GM21737 (cell line): ENCODE measurements at regions not wholly inside any gene's neighbourhood (a gene's known extent, or its start where the extent isn't known, plus 50 kb on each side); places are given as distances from the start of the nearest gene placed in this dataset.
"Not testable (repeated sequence)": the region's sequence is repeated elsewhere in the genome, so short reads cannot be mapped to it uniquely, and the experiment has no call there.

Source experiments
- ATAC-seq: cut with Tn5 transposase; IDR thresholded peaks from one replicate; pipeline ENCODE4 v1.9.1; 2021; ENCODE audit warnings: mild to moderate bottlenecking, moderate library complexity; ENCODE audit not compliant: unreplicated experiment

DNA sequence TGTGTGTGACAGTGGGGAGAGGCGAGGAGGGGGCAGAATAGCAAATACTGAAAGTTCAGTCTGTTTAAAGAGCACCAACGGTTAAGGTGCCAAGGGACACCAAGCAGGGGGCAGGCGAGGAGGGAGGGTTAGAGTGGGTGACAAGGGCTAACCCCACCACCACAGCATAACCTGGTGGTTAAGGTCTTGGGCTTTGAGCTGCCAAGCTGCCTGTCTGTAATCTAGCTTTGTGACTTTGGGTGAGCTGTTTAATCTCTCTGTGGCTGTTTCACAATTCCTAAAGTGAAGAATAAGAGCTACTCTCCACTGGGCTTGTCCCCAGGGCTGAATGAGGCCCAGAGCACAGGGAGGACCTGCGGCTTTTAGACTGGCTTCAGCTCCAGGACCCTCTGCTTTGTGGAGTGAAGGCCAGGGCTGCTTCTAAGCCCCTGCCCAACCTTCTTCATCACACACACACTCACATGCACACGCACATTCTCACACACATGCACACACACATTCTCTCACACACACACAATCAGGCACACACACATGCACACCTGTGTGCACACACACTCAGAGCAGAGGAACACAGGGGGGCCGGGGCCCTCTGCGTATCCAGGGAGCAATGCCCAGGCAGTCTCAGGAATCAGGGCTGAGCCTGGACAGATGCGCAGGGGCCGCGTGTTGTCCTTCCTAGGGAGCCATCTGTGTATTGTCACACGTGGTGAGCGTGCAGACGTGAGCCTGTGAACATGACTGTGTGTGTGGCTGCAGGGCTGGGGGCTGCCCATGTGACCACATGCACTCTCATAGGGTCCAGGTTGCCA lies 101.6 kb upstream of the TARDBP start:
- ATAC-seq: no peak

DNA sequence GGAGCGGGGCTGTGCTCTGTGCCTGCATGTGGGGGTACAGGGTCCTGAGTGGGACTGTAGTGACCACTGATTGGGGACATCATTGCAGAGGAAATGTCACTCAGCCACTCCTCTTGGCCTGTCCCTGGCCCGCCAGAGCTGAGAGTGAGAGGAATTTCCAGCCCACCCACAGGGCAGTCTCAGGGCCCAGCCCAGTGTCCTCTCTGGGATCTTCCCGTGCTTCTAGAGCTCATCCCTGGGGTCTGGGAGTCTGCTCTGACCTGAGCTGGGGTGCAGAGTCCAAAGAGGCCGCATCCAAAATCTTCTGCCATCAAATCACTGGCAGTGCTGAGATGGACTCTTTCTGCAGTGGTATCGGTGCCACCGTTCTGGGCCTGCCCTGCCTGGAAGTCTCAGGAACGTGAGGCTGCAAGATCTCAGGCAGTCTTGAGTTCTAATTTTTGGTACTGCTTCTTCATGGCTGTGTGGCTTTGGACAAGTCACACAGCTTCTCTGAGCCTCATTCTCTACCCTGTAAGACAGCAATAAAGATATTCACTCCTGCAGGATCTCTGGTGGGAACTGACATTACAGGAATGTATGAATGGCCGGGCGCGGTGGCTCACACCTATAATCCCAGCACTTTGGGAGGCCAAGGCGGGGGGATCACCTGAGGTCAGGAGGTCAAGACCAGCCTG lies 100.8 kb upstream of the TARDBP start:
- no peak for ATAC-seq

DNA sequence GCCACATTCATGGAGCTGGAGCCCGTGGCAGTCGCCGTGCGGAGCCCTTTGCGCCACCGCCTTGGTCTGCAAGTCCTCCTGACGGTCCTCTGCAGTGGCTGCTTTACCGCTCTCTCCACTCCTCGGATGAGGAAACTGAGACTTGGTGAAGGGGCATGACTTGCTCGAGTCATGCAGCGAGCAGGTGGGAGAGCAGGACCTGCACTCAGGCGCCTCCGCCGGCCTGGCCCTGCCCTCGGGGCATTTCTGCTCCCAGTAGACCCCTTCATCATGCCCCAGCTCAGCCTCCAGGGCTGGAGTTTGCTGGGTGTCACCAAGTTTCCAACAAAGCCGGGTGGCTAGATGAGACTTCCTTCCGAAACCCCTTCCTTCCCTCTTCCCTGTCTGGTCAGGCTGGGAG lies 100.0 kb upstream of the TARDBP start:
- no peak for ATAC-seq

DNA sequence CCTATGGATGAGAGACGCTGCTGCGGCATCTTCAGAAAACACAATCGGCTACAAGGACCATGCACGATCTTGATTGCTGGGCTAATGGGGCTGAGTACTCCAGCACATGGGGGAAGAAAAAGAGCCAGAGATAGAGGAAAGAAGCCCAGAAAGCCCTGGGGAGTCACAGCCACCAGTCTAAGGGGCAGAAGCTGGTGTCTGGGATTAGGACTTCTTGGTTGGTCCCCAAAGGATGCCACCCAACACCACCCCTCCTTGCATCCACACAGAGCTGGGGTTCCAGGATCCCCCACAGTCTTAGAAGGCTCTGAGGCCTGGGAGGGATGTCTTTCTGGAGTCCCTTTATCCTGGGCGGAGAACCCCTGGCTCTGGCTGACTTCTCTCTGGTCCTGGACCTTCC lies 98.4 kb upstream of the TARDBP start:
- no peak for ATAC-seq

DNA sequence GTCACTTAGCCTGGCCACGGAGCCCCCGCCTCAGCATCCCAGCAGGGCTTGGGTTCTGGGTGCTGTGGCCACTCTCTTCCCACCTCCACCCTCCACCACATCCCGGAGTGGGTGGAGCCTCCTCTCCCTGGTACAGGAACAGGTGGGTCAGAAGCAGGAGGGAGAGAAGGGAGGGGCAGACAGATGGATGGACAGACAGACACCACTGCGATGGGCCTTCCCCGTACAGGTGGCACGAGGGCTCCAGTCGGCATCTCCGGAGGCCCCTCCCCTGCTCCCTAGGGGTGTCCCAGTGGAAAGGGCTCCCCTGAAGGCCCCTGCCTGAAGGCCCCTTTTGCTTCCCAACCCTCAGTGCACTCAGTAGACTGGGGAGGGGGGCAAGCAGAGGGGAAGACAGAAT lies 96.9 kb upstream of the TARDBP start:
- no peak for ATAC-seq

DNA sequence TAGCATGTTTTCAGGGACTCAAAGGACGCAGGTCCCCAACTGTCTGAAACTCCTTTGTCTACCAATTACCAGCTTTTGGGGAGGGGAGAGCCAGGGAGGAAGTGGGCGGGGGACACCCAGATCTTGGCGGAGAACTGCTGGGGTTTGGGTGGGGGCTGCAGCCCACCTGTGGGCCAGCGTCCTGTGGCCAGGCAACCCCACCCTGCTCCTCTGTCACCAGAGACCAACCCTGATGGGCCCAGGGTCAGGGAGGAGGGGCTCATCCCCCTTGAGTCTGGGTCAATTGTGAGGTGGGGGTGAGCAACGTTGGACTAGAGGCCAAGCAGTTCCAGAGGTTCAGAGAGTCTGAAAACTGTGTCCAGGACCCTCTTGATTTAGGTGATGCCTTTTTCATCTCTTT lies 96.1 kb upstream of the TARDBP start:
- no peak for ATAC-seq

DNA sequence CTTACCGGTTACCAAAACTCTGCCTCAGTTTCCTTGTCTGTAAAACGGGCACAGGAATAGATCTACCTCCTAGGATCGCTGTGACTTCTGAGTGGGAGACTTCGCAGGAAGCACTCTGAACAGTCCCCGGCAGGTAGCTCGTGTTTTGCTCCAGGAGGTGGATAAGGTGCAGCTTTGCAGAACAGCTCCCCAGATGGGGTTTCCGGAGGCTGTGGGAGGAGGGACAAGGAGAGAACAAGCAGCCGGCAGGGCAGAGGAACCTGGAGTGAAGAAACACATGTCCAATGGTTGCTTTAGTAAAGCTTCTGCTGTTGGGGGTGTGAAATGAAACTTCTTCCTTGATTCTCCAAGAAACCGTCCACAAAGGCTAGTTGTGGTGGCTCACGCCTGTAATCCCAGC lies 95.5 kb upstream of the TARDBP start:
- ATAC-seq: no peak

DNA sequence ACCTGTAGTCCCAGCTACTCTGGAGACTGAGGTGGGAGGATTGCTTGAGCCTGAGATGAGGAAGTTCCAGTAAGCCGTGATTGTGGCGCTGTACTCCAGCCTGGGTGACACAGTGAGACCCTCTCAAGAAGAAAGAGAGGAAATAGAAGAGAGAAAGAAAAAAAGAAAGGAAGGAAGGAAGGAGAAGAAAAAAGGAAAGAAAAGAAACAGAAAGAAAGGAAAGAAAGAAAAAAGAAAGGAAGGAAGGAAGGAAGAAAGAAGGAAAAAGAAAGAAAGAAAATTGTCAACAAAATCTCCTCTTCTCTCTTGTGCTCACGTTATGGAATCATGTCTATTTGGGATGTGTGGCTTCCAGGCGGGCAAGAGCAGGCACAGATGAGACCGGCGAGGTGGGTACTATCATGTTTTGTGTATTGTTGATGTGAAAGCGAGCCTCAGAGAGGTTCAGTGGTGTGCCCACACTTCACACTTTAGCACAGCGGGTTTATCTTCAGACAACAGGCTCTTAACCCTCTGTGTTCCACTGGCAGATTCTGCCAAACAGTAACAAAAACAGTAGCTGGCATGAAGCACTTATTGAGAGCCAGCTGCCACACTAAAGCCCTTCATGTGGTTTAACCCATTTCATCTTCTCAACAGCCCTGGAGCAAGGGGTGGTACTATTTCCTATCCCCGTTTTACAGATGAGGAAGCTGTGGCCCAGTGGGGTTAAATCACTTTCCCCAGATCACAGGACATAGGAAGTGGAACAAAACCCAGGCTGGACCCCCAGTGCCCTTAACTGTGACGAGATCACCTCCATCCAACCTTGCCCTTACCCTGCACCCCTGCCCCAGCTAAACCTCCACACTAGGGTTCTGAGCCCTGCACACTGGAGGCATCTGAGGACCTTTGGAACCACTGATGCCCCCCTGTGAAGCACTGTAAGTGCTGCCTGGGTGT lies 94.7 kb upstream of the TARDBP start:
- ATAC-seq: no peak

DNA sequence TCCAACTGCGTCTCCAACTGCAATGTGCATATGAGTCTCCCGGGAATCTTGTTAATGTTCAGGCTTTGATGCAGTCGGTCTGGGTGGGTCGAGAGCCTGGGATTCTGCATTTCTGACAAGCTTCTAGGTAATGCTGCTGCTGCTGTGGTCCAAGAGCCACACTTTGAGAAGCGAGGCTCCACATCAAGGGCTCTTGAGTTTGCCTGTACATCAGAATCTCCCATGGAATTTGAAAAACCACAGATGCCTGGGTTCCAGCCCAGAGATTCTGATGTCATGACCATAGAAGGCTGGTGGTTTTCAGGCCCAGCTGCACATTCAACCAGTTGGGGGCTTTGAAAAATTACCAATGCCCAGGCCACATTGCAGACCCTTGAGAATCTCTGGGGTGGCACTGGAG lies 93.9 kb upstream of the TARDBP start:
- no peak for ATAC-seq

DNA sequence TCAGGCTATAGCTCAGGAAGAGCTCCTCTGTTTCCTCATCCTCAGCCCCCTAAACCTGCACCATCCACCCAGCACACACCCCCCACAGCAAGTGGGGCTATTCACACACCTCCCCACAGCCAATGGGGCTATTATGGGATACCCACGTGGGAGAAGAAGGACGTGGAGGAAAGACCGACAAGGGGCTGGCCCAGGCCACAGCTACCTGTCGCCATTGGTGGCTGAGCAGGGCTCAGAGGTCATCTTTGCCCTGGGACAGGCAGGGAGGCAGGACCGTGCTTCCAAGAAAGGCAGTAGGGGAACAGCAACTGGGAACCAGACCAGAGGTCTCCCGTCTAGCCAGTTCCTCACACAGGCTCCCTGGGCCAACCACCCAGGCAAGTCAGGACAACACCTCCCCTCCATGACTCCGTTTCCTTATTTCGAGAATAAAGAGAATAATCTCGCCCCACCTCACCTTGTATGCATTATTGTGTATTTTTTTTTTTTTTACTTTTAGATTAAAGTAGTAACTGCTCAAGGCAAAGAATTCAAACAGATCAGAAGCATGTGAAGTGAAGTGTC lies 92.3 kb upstream of the TARDBP start:
- no peak for ATAC-seq

DNA sequence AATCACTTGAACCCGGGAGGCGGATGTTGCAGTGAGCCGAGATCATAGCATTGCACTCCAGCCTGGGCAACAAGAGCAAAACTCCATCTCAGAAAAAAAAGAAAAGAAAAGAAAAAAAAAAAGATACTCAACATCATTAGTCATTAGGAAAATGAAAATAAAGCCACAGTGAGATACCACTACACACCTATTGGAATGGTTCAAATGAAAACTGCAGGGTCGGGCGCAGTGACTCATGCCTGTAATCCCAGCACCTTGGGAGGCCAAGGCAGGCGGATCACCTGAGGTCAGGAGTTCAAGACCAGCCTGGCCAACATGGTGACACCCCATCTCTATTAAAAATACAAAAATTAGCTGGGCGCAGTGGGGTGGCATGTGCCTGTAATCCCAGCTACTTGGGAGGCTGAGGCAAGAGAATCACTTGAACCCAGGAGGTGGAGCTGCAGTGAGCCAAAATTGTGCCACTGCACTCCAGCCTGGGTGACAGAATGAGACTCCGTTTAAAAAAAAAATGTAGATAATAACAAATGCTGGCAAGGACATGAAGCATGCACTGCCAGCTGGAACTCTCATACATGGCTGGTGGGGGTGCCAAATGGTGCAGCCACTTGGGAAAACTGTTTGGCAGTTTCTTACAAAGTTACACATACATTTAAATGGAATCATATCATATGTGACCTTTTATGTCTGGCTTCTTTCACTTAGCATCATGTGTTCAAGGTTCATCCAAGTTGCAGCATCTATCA lies 90.0 kb upstream of the TARDBP start:
- ATAC-seq: not testable (repeated sequence)

DNA sequence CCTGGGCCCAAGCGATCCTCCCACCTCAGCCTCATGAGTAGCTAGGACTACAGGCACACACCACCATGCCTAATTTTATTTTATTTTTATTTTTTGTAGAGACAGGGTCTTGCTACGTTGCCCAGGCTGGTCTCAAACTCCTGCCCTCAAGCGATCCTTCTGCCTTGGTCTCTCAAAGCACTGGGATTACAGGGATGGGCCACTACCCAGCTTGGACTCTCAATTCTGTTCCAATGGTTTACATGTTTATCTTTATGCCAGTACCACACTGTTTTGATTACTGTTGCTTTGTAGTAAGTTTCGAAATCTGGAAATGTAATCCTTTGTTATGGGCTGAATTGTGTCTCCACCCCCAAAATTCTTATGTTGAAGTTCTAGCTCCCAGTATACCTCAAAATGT lies 88.4 kb upstream of the TARDBP start:
- ATAC-seq: no peak

DNA sequence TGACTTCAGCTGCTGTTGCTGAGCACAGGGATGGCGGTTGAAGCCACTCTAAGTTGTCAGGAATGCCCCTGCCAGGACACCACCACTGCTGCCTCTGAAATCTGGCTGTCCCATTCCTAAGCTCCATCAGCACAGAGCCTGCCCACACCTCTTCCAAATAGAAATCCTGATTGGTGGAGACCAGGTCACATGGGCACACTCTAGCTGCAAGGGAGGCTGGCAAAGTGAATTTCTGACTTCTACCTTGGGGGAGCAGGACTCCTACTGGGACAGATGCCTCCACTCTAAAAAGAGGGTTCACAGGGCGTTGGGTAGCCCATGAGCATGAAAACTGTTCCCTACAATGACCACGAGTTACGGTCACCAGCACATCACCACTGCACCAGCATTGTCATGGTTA lies 83.8 kb upstream of the TARDBP start:
- no peak for ATAC-seq

DNA sequence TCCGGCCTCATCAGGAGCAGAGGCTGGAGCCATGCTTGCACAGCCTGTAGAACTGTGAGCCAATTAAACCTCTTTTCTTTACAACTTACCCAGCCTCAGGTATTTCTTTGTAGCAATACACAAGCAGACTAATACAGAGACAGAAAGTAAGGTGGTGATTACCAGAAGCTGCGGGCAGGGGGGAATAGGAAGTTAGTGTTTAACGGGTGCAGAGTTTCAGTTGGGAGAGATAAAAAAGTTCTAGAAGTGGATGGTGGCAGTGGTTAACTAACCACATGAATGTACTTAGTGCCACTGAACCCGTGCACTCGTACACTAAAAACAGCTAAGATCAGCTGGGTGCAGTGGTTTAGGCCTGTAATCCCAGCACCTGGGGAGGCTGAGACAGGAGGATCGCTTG lies 80.4 kb upstream of the TARDBP start:
- no peak for ATAC-seq

DNA sequence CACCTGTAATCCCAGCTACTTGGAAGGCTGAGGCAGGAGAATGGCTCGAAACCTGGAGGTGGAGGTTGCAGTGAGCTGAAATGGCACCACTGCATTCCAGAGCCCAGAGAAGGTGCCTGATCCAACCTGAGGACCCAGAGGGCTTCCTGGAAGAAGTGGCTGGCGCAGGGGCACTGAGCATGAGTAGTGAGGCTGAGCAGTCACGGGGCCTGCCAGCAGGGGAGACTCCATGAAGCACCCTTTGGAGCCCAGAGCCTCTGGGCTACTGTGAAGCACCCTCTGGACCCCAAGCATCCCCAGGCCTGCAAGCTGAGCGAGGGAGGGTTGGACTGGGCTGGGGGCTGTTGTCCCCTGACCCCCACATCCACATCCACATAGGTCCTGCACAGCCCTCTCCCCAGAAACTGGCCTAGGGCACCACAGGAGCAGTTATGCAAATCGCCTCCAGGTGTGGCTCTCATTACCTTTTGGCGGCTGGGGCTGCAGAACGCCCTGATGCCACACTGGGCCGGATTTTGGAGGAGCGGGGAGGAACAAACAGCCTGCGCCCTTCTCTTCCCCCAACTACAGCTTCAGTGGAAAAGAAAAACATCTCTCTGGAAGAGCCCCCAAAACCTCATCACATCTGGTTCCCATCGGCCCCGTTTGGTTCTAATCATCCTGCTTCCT lies 78.2 kb upstream of the TARDBP start:
- ATAC-seq: no peak

DNA sequence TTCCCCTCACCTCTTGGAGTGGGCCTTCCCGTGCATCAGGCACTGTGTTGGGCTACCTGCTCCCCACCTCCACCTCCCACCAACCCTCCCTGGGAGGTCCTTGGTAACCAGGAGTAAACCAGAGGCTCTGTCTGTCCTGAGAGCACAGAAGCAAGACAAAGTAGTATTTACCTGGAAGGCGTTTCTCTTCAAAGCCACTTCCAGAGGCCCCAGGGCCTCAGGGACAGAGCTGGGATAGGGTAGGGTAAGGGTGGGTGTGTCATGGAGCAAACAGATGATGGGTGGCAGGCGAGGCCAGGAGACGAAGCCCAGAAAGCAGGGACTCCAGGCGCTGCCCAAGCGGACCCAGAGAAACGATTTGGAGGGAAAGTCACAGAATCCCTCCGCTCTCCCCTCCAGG lies 77.2 kb upstream of the TARDBP start:
- ATAC-seq: no peak

DNA sequence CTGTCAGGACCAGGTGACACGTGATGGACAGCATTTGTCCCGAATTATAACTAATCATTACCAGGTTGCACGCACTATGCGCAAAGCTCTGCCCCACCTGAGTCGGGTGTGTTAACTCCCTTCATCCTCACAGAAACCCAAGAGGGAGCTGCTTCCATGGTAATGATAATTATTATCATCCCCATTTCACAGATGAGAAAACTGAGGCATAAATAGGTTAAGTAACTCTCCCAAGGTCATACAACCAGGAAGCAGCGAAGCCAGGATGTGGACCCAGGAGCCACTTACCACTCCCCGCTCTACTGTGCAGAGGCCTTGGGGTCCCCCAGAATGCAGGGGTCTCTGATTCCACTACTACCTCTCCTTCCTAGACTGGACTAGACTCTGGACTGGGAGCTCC lies 76.7 kb upstream of the TARDBP start:
- no peak for ATAC-seq

DNA sequence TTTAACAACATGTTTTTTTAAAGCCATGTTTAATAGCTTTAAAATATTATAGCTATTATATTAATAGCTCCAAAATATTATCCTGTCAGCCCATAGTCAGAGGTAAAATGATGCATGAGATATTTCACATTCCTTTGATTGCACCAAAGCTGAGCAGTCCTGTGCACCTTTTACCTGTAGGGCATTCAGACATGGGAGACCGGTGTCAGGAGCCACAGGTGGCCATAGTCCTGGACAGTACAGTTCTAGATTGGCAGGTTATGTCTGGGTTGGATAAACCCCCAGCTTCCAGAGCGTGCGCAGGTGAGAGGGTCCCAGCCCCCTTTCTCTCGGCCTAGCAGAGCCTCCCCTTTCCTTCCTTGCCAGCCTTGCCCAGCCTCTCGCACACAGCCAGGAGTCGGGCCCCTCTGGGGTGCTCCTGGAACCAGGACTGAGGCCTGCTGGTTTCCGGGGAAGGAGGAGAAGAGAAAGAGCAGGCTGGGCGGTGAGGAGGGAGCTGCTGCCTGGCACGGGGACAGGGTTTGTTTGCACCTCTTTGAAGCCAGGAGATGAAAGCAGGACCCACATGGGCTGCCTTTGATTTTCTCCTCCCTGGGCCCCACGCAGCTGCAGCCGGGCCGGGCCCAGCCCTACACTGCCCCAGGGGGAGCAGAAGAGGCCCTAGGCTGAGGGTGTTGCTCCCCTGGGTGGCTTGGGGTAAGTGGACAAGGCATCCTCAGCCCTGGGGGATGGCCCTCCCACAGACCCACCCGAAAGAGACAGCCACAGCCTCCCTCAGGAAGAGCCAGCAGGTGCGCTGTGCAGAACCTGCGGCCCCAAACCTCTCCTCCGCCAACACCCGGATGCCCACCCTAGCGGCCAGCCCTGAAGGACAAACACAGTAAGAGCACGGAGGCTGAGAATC lies 75.2 kb upstream of the TARDBP start:
- no peak for ATAC-seq
